ENCODE measurements at regions not wholly inside any gene's neighbourhood (a gene's known extent, or its start where the extent isn't known, plus 50 kb on each side); places are given as distances from the start of the nearest gene placed in this dataset.

DNA sequence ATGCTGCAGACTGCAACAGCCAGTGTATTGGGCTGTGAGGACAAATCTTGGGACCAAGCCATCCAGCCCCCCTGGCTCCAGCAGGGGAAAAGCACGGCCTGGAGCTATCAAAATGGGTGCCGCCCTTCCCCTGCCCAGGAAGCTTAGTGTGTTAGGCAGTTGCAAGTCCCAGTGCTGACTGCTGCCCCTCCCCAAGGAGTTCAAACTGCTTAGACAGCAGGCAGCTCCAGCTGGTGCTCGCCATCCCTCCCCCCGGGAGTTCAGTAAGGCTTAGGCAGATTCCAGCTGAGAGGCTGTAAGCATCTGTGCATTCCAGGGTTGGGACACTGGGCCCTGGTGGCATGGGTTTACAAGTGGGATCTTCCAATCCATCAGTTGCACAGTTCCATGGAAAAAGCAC is 579.6 kb upstream of the NR5A2 start:
- TF ChIP-seq, protein P1, sequence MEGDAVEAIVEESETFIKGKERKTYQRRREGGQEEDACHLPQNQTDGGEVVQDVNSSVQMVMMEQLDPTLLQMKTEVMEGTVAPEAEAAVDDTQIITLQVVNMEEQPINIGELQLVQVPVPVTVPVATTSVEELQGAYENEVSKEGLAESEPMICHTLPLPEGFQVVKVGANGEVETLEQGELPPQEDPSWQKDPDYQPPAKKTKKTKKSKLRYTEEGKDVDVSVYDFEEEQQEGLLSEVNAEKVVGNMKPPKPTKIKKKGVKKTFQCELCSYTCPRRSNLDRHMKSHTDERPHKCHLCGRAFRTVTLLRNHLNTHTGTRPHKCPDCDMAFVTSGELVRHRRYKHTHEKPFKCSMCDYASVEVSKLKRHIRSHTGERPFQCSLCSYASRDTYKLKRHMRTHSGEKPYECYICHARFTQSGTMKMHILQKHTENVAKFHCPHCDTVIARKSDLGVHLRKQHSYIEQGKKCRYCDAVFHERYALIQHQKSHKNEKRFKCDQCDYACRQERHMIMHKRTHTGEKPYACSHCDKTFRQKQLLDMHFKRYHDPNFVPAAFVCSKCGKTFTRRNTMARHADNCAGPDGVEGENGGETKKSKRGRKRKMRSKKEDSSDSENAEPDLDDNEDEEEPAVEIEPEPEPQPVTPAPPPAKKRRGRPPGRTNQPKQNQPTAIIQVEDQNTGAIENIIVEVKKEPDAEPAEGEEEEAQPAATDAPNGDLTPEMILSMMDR (IDR thresholded peaks at IDR 0.05; ENCODE audit: insufficient read depth, low read length), result no peak
- TF ChIP-seq GABPA (IDR thresholded peaks at IDR 0.05; ENCODE audit: low read depth), result no peak

Measured in HL-60 (cell line).